HG03442 (cell line): ENCODE measurements at regions not wholly inside any gene's neighbourhood (a gene's known extent, or its start where the extent isn't known, plus 50 kb on each side); places are given as distances from the start of the nearest gene placed in this dataset.

Experiments used
- ATAC-seq: cut with Tn5 transposase; IDR thresholded peaks from one replicate; pipeline ENCODE4 v1.9.1; 2021; ENCODE audit warnings: mild to moderate bottlenecking, moderate library complexity; ENCODE audit not compliant: unreplicated experiment

DNA sequence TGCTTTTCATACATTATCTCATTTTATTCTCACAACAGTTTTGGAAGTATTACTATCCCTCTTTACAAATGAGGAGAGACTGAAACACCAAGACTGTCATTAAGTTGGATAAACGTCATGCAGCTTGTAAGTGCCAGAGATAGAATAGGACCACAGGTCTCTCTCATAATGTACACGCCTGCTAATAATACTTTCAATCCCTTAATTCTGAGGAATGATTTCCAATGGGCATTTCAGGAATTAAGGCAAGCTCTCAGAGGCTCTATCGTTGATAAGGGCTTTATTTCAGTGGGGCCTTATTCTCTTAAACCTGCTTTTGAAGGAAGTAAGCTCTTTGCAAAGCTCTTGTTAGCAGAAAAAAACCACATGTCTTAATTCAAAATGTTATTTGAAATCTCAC lies 229.1 kb downstream of the NFKBIZ start:
- ATAC-seq: no peak

DNA sequence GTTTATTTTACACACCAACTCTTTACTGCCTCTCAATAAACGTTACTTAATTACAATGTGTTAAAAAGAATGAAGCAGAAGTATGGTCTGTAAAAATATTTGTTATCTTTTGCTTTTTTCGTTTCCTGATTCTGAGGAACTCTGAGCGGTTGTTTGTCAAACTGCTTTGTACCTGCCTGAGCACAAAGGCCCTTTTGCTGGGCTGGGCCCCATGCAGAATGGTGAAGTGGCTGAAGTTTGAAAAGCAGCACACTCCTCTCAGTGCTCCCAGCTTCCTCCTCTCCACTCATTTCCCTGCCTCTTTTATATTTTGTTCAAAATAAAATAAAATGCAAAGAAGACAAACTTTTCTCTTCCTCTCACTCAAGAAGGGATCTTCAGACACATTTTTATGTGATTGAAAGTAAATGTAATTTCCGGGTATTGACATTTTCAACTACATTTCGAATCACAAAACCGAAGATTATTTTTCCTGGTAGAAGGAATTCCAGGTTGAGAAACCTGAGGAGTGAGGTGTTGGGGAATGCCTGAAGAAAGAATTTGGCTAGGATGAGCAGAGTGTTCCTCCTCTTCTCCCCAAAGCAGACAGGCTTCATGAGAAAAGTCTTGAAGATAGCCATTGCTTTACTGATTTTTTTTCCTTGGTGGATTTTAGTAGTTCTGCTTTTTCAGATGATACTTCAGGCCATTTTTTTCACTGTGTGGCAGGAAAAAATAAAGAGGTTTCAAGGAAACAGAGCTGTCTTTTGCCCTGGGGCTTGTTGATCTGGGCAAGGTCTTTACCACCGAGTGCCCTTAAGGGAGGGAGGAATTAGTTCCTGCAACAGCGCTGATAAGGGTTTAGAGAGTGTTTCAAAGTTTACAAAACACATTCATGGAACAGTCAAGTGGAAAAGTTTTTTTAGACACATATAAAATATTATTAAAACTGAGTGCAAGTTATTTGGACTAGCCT lies 229.8 kb downstream of the NFKBIZ start:
- no peak for ATAC-seq

DNA sequence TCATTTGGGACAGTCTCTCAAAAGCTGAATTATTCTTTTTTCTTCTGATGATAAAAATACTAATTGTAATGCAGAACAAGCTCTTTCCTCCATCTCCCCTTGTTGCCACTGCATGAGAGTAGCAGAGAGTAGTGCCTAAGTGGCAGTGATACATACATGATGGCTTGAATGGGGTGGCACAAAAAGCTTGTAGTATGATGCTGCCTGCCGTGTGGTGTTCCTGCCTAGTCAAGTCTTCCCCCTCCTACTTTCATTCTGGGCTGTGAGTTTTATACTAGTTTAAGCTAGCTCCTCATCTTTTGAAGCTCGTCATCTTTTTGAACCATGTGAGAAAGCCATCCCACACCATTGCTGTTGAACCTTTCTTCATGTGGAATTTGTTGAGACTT lies 230.5 kb downstream of the NFKBIZ start:
- ATAC-seq: no peak

DNA sequence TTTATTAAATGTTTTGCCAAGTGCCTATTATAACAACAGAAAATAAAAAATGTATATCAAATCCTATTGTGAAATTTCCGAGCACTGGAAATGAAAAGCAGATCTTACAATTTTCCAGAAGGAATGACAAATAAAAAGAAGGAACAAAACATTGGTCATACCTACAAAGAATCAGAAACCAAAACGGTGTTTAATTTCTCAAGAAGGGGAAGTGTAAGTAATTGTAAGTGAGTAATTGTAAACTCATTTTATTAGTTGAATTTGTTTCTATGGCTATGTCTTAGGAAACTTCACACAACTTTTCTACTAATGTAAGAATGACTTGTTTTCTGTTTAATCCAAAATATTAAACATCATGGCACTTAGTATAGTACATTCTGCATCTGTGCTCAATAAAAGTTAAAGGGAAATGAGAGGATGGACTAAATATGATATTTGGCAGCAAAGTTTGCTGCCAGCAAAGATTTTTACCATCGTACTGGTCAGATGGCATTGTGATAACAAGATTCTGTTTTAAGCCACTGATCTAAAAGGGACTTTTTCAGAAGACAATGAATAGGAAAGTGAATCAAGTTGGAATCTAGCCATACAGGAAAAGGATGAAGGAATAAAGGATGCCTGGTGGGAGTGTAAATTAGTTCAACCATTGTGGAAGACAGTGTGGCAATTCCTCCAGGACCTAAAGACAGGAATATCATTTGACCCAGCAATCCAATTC lies 232.4 kb downstream of the NFKBIZ start:
- no peak for ATAC-seq

DNA sequence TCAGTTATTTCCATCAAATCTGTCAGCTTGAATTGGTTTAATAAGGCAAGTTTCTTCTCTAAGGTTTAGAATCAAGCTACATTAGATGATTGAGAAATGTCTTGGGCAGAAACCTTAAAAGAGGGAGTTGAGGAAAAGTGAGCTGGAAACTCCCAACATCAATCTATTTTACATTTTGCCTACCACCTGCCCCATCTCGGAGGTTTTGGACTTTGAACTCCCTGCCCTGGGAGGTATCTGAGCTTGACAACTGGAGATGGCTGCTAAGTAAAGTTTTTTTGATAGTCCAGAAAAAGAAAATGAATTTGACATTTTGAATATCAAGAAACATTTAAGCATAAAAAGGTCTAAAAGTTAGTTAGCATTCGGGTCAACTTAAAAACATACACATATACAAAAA lies 234.2 kb downstream of the NFKBIZ start:
- no peak for ATAC-seq

DNA sequence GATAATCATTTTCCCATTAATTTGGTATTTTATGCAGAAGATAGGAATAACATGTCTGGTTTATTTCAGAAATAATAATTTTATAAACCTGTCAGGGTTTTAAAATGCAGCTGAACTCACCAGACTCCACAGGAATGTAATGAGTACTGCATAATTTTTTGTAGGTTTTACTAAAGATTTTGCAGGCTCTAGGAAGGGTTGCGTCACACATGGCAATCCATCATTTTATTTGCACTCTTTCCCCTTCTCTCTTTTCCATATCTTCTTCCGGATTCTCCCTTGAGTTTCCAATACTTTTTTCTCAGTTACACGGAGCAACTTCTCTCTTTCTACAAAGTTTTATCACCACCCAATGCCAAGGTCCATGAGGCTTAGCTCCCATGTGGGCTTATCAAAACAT lies 234.7 kb downstream of the NFKBIZ start:
- ATAC-seq: no peak

DNA sequence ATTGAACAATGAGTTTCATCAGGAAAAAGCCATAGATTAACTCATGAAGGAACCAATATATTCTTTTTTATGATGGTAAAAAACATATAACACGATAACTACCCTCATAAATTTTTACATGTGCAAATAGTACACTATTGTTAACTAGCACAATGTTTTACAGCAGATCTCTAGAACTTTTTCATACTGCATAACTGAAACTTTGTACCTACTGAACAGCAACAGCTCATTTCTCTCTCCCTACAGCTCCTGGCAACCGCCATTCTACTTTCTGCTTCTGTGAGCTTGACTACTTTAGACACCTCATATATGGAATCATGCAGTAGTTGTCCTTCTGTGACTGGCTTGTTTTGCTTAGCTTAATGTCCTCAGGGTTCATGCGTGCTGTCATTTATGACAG lies 235.4 kb downstream of the NFKBIZ start:
- no peak for ATAC-seq

DNA sequence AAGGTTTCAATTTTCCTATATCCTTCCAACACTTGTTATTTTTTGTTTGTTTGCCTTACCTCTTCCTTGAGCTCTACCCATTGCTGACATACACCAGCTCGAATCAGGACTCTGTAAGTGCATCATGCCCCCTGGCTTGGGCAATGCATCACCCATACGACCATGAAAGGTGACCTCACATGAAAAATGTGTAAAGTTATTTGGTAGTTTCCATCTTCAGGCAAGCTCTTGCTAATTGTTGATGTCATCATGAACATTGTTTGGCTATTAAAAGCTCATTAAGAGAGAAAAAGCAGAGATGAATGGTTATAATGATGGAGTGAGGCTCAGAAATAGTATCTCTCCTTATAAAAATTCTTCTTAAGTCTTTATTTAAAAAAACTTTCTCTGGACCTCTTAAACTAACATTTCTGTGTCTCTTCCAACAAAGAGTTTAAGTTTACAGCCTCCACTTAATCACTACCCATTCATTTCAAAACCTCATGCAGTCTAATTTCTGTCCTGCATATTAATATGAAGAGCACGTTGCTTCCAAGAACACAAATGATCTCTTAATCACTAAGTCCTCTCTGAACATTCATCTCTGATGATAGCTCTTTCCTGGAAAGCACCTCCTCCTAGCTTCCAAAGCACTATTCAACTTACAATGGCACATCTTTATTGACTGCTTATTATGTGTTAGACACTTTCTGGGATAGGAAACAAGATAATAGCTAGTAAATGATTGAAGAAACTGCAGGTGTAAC lies 236.3 kb downstream of the NFKBIZ start:
- no peak for ATAC-seq

DNA sequence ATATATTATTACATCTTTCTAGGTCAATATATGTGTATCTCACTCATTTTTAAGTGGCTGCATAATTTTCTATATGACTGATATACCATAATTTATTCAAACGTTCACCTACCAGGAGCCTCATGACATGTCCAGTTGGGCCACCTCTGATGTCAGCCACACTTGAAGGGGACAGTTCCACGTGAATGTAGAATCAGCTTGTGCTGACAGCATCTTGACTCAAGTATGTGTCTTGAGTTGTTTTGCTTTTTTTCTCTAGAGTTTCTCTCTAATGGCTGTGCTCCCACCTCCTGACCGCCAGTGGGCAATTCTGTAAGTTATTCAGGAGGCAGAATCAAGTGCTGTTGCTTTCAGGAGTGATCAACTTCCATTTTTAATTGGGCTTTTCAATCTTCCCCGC lies 237.9 kb downstream of the NFKBIZ start:
- no peak for ATAC-seq

DNA sequence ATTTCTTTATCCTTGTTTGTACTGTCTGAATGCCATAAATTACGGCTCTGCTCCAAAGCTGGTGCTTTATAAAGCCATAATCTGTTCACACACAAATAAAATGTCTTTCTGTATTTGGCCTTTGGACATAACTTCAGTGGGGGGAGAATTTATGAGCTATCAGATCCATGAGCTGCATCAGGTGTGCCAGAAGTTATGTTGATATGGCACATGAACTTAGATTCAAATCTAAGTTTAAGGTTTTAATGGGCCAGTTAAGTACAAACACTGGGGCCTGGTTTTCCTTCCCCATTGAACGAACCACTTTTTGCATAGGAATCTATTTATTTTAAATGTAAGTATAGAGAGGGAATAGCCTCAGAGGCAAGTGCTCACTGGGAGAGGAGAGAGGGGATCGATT lies 239.9 kb downstream of the NFKBIZ start:
- no peak for ATAC-seq

DNA sequence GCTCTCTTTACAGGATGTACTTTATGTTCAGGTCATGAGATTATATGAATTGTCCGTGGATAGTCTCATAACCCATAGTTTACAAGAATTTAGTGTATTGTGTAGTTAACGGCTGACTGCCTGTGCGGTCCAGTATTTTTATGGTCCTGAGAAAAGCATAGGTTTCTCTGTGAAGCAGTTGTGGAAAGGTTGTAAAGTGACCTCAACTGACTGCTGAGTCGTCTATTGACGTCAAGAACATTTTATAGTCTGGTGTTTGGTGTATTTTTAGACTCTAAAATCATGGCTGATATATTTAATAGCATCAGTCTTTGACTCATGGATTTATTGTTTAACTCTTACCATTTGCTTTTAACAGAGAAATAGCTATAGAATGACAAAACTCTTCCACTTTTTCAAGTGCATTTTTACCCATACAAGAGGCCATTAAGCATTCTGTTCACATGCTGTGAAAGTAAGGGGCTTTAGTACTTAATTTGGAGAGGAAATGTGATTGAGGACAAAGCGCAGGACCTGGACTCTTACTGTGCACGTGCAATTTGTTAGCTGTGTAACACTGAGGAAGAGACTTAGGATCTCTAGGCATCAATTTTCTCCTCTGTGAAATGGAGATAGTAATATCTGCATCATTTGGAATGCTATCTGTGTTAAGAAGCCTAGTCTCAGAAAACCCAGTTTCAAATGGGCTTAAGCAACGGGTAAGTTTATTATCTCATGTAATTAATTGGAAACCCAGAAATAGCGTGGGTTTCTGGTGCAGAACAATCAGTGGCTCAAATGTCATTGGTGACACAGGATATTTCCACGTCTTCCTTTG lies 240.8 kb downstream of the NFKBIZ start:
- ATAC-seq: no peak

DNA sequence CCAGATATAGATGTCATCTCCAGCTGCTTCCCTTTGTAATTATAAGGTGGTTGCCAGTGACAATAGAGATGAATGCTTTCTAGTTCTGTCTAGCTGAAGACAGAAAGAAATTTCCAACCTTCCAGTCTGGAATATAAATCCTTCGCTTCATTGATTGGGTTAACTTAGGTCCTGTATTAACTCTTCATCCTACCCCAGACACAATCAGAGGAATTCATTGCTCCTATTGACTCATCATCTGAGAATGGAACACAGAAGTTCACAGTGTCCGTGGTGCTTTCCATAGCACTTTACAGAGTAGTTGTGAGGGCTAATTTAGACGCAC lies 241.4 kb downstream of the NFKBIZ start:
- ATAC-seq: no peak

DNA sequence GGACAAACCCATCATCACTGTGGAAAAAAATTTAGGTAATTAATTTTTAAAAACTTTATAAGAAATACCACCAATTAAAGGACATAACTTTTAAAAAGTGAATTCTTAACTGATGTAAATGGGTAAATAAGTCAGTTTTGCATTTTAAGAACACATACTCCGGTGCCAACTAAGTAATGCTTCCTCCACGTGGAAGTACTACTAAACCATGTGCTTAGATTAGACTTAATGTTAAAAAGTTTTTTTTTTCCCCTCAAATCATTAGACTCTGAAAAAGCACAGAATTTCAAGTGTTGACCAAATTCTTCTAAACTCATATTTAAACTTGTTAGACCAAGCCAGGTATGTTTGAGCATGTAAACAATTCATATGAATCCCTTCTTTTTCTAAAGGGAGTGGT lies 242.0 kb downstream of the NFKBIZ start:
- no peak for ATAC-seq

DNA sequence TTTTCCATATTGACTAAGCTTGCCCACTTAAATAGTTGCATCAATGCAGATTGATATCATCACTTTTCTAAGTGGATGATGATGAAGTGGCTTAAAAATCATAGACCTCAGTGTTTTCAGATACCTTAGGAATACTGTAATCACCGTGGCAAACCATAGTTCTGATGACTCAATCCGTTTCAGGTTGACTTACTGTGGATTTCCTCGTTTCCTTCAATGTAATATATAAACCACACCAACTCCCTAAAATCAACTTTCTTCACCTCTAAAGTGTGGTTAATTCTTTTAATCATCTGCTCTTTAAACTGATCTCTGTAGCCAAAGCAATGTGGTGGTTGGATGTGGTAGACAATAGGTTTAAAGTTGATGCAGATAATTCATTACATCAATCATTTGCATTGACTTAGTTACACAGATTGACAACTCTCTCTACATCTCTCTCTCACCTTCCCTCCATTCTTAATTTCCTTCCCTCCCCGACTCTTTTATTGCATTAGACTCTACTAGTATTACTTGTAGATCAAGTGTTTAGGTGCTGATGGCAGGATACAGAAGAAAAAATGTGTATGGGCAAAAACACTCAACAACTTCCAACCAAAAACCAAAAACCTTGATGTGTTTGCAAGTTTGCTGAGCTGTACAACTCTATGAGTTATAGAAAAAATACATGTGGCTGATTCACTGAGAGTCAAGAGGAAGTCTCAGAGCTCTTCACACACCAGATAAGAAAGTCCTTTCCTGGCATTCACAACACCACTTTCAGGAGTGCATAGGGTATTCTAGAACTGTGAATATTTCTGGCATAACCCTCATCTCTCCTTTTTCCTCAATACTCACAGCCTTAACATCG lies 243.5 kb downstream of the NFKBIZ start:
- no peak for ATAC-seq

DNA sequence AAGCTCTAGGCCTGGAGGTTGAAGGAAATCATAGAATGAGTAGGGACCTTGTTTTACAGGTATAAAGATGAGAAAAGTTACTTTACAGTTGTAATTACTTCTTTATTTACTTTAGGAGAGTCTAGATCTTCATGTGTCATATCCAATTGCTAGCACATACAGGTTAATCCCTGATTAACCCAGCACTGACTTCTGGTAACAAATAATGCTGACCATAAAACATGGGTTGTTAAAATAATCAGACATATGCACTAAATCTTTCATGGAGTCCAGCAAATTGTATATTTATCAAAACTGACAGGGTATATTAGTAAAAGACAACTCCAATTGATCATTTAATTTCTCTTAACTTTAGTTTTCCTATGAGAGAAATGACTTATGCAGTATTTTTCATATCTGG lies 245.2 kb downstream of the NFKBIZ start:
- ATAC-seq: no peak

DNA sequence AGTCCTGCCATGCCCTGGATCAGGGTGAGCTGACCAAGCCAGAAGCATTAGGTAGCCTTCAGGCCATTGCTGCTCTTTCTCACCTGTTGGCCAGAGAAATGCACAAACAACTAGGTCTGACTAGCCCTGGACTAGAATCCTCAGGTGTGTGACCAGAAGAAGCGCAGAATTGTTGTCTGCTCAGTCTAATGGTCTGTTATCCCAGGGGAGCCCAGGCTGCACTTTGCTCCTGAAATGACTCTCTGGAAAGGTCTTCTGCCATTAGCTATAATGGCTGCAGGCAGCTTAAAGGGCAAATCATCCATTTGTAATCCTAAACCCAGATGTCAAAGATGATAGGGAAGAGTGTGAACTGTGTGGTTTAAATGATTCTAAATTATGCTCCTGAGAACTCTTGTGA lies 246.1 kb downstream of the NFKBIZ start:
- no peak for ATAC-seq

DNA sequence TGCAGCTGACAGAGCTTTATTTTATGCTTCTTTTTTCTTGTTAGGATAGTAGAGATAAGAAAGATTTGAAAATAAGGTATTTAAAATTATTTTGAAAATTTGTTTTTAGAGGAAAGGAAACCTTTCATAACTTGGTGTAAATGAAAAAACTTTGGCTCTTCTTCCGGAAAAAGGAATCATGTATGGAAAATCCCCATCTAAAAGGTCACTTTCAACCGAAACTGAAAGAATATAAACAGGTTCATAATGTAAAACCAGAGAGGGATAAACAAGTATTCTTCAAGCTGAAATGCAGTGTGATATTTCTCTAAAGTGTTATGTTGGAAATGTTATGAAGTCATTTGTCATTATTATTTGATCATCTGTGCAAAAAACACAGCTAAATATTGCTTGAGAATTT lies 246.8 kb downstream of the NFKBIZ start:
- ATAC-seq: no peak

DNA sequence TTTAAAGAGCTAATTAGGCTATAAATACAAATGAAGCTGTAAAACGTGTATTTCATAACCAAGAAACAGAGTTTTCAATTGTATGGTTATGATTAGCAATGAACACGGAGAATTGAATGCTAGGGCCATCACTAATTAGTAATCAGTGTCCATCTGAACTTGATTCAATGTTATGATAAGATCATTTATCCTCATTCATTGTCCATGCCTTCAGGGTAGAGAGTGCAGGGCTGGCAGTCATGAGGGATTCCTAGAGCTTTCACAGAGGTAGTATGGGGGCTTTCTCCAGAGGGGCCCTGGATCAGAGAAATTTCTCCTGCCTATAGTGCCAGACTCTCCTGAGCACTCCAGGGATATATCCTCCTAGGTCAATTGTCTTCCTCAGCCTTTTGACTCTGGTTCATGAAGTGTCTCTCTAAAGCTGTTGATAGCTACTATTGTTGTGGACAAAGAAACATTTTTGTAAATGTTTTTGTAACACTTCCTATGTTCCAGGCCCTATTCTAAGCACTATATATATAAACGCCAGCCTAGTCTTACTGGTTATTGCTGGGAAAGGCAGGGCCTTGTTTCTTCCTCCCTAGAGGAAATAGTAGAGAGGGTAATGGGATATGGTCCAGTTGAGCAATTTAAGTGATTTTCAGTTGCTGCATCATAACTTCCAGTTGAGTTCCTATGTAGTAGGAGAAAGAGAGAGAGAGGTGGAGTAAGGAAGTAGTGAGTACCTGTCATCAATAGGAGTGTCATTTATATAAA lies 249.0 kb downstream of the NFKBIZ start:
- no peak for ATAC-seq

DNA sequence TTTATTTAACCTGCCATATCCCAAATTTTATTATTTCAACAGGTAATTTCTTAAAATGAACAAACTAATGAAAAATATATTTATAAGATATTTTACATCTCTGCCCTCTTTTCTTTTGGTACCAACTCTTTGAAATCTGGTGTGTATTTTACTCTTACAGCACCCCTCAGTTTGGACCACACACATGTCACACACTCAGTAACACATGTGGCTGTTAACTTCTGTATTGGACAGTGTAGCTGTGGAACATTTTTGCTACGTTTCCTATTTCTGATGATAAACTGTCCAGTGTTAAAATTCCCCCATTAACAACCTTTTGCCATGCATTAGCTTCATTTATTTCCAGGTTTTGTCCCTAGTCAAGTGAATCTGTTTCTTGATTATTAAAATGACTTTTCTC lies 250.6 kb downstream of the NFKBIZ start:
- no peak for ATAC-seq
